DND-41 (cell line): ENCODE measurements at regions not wholly inside any gene's neighbourhood (a gene's known extent, or its start where the extent isn't known, plus 50 kb on each side); places are given as distances from the start of the nearest gene placed in this dataset.

ENCODE experiments used
- CTCF ChIP-seq: IDR thresholded peaks from 2 replicates; pipeline ENCODE4 v1.5.1; 2012; ENCODE audit warnings: borderline replicate concordance, low read length, moderate library complexity, mild to moderate bottlenecking; ENCODE audit not compliant: poor library complexity, severe bottlenecking; ENCODE audit errors: extremely low read depth
- EZH2 ChIP-seq: IDR thresholded peaks from 3 replicates; pipeline ENCODE4 v1.6.1; 2012; ENCODE audit warnings: borderline replicate concordance, low read depth, mild to moderate bottlenecking, moderate library complexity, low read length, inconsistent platforms; ENCODE audit not compliant: severe bottlenecking

- TF ChIP-seq CTCF, result no peak
- no peak for TF ChIP-seq EZH2
Measured at GRCh38 chr10:36280890-36281499, 638.9 kb upstream of the FZD8 start.
